ENCODE measurements at regions not wholly inside any gene's neighbourhood (a gene's known extent, or its start where the extent isn't known, plus 50 kb on each side); places are given as distances from the start of the nearest gene placed in this dataset.

- no peaks in the 10 kb centered on the region for H3K36me3 ChIP-seq (ENCODE audit: low read depth)
- no peak overlapping the region for H3K27ac ChIP-seq (ENCODE audit: poor library complexity, severe bottlenecking)
- DNase-seq (ENCODE audit: low spot score) (no peak), ATAC-seq (ENCODE audit: low read depth) (no peak)
- H3K27me3 ChIP-seq (ENCODE audit: insufficient read depth, poor library complexity, severe bottlenecking): peaks cover 8% of the 10 kb centered on the region
- no peaks in the 10 kb centered on the region for H3K9me3 ChIP-seq (ENCODE audit: severe bottlenecking)
- no peak for TF ChIP-seq CTCF (IDR thresholded peaks at IDR 0.05; ENCODE audit: poor library complexity, severe bottlenecking)
- H3K4me3 ChIP-seq (ENCODE audit: severe bottlenecking): no peak overlapping the region
- H3K4me1 ChIP-seq (ENCODE audit: insufficient read depth, poor library complexity, severe bottlenecking): no peaks in the 10 kb centered on the region
Measured at GRCh38 chr3:70392227-70392626, 79.8 kb upstream of the MDFIC2 start.

DNA sequence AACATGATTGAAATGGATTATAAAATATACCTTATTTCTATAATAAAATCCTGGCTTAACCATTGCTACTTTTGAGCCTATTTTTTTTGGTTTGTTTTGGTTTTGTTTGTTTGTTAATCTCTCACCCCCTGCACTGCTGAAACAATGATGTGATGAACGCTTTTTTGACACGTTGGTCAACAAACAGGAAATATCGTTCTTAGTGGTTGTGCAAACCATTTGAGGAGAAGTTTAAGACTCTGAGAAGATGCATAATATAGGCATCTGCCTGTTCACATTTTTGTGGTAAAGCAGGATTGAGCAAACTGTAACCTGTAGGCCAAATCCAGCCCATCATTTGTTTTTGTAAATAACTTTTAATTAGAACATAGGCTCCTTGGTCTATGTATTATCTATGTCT lies 75.5 kb upstream of the MDFIC2 start:
- Histone ChIP-seq H3K36me3 (ENCODE audit: low read depth) (no peaks in the 10 kb centered on the region), H3K9me3 (ENCODE audit: severe bottlenecking) (no peaks in the 10 kb centered on the region), H3K27me3 (ENCODE audit: insufficient read depth, poor library complexity, severe bottlenecking) (peaks cover 12% of the 10 kb centered on the region), H3K4me1 (ENCODE audit: insufficient read depth, poor library complexity, severe bottlenecking) (no peaks in the 10 kb centered on the region), H3K4me3 (ENCODE audit: severe bottlenecking) (no peak overlapping the region), H3K27ac (ENCODE audit: poor library complexity, severe bottlenecking) (no peak overlapping the region)
- no peak for TF ChIP-seq CTCF (IDR thresholded peaks at IDR 0.05; ENCODE audit: poor library complexity, severe bottlenecking)
- DNase-seq (ENCODE audit: low spot score): no peak
- no peak for ATAC-seq (ENCODE audit: low read depth)

DNA sequence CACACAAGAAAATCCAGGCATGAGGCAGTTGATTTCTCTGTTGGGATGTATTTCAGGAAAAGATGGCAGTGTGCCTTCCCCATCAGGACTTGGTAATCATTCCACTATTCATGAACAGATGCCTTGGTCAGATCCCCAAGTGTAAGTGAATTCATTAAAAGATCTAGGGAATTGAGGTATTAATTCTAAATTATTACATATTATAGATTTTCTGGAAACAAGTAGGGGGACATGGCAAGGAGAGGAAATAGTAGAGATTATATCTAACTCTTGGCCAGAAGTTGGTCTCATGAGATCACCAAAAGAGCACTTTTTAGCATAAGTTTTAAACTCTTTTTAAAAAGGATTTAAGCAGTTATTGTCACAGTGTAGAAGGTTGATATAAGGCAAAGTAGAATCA lies 74.4 kb upstream of the MDFIC2 start:
- ATAC-seq (ENCODE audit: low read depth): no peak
- H3K27me3 ChIP-seq (ENCODE audit: insufficient read depth, poor library complexity, severe bottlenecking): peaks cover 10% of the 10 kb centered on the region
- no peaks in the 10 kb centered on the region for H3K36me3 ChIP-seq (ENCODE audit: low read depth)
- H3K4me3 ChIP-seq (ENCODE audit: severe bottlenecking): no peak overlapping the region
- DNase-seq (ENCODE audit: low spot score): no peak
- no peak for TF ChIP-seq CTCF (IDR thresholded peaks at IDR 0.05; ENCODE audit: poor library complexity, severe bottlenecking)
- no peaks in the 10 kb centered on the region for H3K4me1 ChIP-seq (ENCODE audit: insufficient read depth, poor library complexity, severe bottlenecking)
- H3K9me3 ChIP-seq (ENCODE audit: severe bottlenecking): no peaks in the 10 kb centered on the region
- no peak overlapping the region for H3K27ac ChIP-seq (ENCODE audit: poor library complexity, severe bottlenecking)

DNA sequence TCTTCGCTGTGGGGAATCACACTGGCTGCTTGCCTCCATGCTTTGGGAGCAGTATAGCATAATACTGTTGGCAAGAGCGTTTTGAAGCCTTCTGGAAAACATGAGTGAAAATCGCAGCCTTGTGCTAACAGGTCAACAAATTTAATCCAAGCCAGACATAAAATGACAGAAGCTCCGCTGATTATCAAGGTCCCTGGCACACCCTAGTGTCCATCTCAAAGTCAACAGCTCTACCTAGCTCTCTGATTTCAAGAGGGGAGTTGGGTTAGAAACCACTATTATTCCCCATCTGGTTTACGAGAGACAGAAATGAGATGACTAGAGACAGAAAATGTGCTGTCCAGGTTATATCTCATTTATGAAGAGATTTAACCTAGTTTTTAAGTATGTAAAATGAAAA lies 73.6 kb upstream of the MDFIC2 start:
- no peak for ATAC-seq (ENCODE audit: low read depth)
- H3K4me3 ChIP-seq (ENCODE audit: severe bottlenecking): no peak overlapping the region

More for the DNA sequence above, 73.6 kb upstream of the MDFIC2 start:
- DNase-seq (ENCODE audit: low spot score): no peak
- H3K36me3 ChIP-seq (ENCODE audit: low read depth): no peaks in the 10 kb centered on the region
- H3K4me1 ChIP-seq (ENCODE audit: insufficient read depth, poor library complexity, severe bottlenecking): no peaks in the 10 kb centered on the region
- H3K9me3 ChIP-seq (ENCODE audit: severe bottlenecking): no peaks in the 10 kb centered on the region
- peaks cover 10% of the 10 kb centered on the region for H3K27me3 ChIP-seq (ENCODE audit: insufficient read depth, poor library complexity, severe bottlenecking)
- TF ChIP-seq CTCF (IDR thresholded peaks at IDR 0.05; ENCODE audit: poor library complexity, severe bottlenecking): no peak
- H3K27ac ChIP-seq (ENCODE audit: poor library complexity, severe bottlenecking): no peak overlapping the region

Measured in RWPE2 (cell line).